DND-41 (cell line): ENCODE measurements at regions not wholly inside any gene's neighbourhood (a gene's known extent, or its start where the extent isn't known, plus 50 kb on each side); places are given as distances from the start of the nearest gene placed in this dataset.

Source experiments
- CTCF ChIP-seq: IDR thresholded peaks from 2 replicates; pipeline ENCODE4 v1.5.1; 2012; ENCODE audit warnings: borderline replicate concordance, low read length, moderate library complexity, mild to moderate bottlenecking; ENCODE audit not compliant: poor library complexity, severe bottlenecking; ENCODE audit errors: extremely low read depth
- EZH2 ChIP-seq: IDR thresholded peaks from 3 replicates; pipeline ENCODE4 v1.6.1; 2012; ENCODE audit warnings: borderline replicate concordance, low read depth, mild to moderate bottlenecking, moderate library complexity, low read length, inconsistent platforms; ENCODE audit not compliant: severe bottlenecking

GRCh38 chr5:4628645-4629385 is 511.3 kb upstream of the ADAMTS16 start:
- TF ChIP-seq EZH2 (no peak), CTCF (no peak)
